Endothelial cell of umbilical vein (primary cell): ENCODE measurements at regions not wholly inside any gene's neighbourhood (a gene's known extent, or its start where the extent isn't known, plus 50 kb on each side); places are given as distances from the start of the nearest gene placed in this dataset.

Source experiments
- BruUV-seq: library from RNA; stranded (reverse); fragments of 400-500 nt; replicated peaks from 2 replicates; lab custom pipeline; 2021; lab: Mats Ljungman, UMichigan
- CTCF ChIA-PET: fragments of 300-600, 350-600 bp; sonication (Branson Sonifier 250); formaldehyde crosslinking; loops from one replicate; lab custom pipeline; 2021; ENCODE audit warnings: antibody characterized with exemption, inconsistent platforms; lab: Charles Lee
- POLR2A ChIA-PET: fragments of 300-600, 350-600 bp; sonication (Branson Sonifier 250); formaldehyde crosslinking; loops from one replicate; lab custom pipeline; 2021; ENCODE audit warnings: antibody characterized with exemption, inconsistent platforms; lab: Charles Lee
- DNase-seq: peaks from one replicate; pipeline ENCODE4 v3.0.0-alpha.2; 2011; ENCODE audit warnings: low read depth, low spot score
- FAIRE-seq: peaks from 2 replicates; lab custom pipeline; 2011; peaks lifted over from hg19 to GRCh38; lab: Jason Lieb, UNC
- H2AFZ ChIP-seq: 2 replicates; pipeline ENCODE4 v1.6.0; 2012; ENCODE audit warnings: low read depth, low read length, control low read depth, inconsistent platforms
- H3K27ac ChIP-seq: 2 replicates; pipeline ENCODE4 v1.5.1; 2011; ENCODE audit warnings: low read depth, mild to moderate bottlenecking, control low read depth, low read length, moderate library complexity; ENCODE audit not compliant: insufficient read depth
- H3K27me3 ChIP-seq, 2 experiments: 2 replicates each; pipeline versions ENCODE4 v1.6.0 to v1.6.1; 2011; ENCODE audit warnings: low read length in 2 of 2, mixed read lengths in 1 of 2; ENCODE audit not compliant: control insufficient read depth in 2 of 2, insufficient read depth in 2 of 2
- H3K36me3 ChIP-seq, 2 experiments: 2 replicates in 1 of 2; 3 replicates in 1 of 2; pipeline ENCODE4 v1.5.1; 2011; ENCODE audit warnings: low read length in 2 of 2, mild to moderate bottlenecking in 1 of 2, moderate library complexity in 1 of 2; ENCODE audit not compliant: control insufficient read depth in 2 of 2, insufficient read depth in 2 of 2; ENCODE audit errors: extremely low read depth in 1 of 2
- H3K4me1 ChIP-seq: 3 replicates; pipeline ENCODE4 v1.5.1; 2011; ENCODE audit warnings: mild to moderate bottlenecking, low read length; ENCODE audit not compliant: control insufficient read depth, insufficient read depth; ENCODE audit errors: extremely low read depth
- H3K4me2 ChIP-seq: 2 replicates; pipeline ENCODE4 v1.6.1; 2011; ENCODE audit warnings: low read length, control low read depth, mixed read lengths; ENCODE audit not compliant: insufficient read depth
- H3K4me3 ChIP-seq, 3 experiments: fragments of 200-600 bp in 1 of 3; sonication (generic), shearing (Covaris generic) in 1 of 3; replicated peaks in 1 of 3; 2 replicates each; pipeline ENCODE4 v1.5.1; 2011 to 2016; ENCODE audit warnings: control low read depth in 3 of 3, low read length in 3 of 3, mild to moderate bottlenecking in 2 of 3, inconsistent platforms in 1 of 3, low read depth in 1 of 3, moderate library complexity in 1 of 3; ENCODE audit not compliant: insufficient read depth in 1 of 3
- H3K79me2 ChIP-seq: 2 replicates; pipeline ENCODE4 v1.6.0; 2012; ENCODE audit warnings: low read length, inconsistent platforms; ENCODE audit not compliant: control insufficient read depth, insufficient read depth
- H3K9ac ChIP-seq: replicated peaks from 2 replicates; pipeline ENCODE3; 2011; ENCODE audit warnings: low read length, control low read depth; ENCODE audit not compliant: insufficient read depth; ENCODE audit errors: extremely low read depth
- H3K9me1 ChIP-seq: replicated peaks from 3 replicates; pipeline ENCODE4 v1.6.0; 2011; ENCODE audit warnings: mild to moderate bottlenecking, low read length; ENCODE audit not compliant: control insufficient read depth, insufficient read depth; ENCODE audit errors: extremely low read depth
- H3K9me3 ChIP-seq: replicated peaks from 2 replicates; pipeline ENCODE4 v1.5.1; 2012; ENCODE audit warnings: low read length, inconsistent platforms; ENCODE audit not compliant: control insufficient read depth, insufficient read depth
- H4K20me1 ChIP-seq: replicated peaks from 2 replicates; pipeline ENCODE3; 2011; ENCODE audit warnings: mild to moderate bottlenecking, low read length; ENCODE audit not compliant: control insufficient read depth, insufficient read depth; ENCODE audit errors: extremely low read depth
- EZH2 ChIP-seq: IDR thresholded peaks from 2 replicates; pipeline ENCODE4 v1.6.1; 2012; ENCODE audit warnings: borderline replicate concordance, low read depth, mild to moderate bottlenecking, moderate library complexity, low read length, inconsistent platforms; ENCODE audit not compliant: severe bottlenecking
- GATA2 ChIP-seq: IDR thresholded peaks from 2 replicates; pipeline ENCODE4 v1.7.0; 2011; ENCODE audit warnings: low read depth, mild to moderate bottlenecking, moderate library complexity, mixed read lengths, low read length; ENCODE audit not compliant: insufficient read length, insufficient read depth
- JUN ChIP-seq: IDR thresholded peaks from 2 replicates; pipeline ENCODE4 v1.6.1; 2011; ENCODE audit warnings: borderline replicate concordance, low read depth; ENCODE audit not compliant: insufficient read length, insufficient read depth
- MYC ChIP-seq: IDR thresholded peaks from one replicate; pipeline ENCODE4 v1.6.1; 2011; ENCODE audit warnings: mild to moderate bottlenecking, low read depth, low read length
- POLR2A ChIP-seq: IDR thresholded peaks from 2 replicates; pipeline ENCODE4 v1.6.1; 2012; ENCODE audit warnings: low read depth, mild to moderate bottlenecking, control low read depth, low read length
- POLR2AphosphoS5 ChIP-seq: IDR thresholded peaks from 2 replicates; pipeline ENCODE4 v1.6.1; 2012; ENCODE audit warnings: low read depth, mild to moderate bottlenecking, control low read depth, low read length, moderate library complexity; ENCODE audit not compliant: insufficient read depth
- dilution Hi-C: fragments of 300-500 bp; cut with MboI; formaldehyde crosslinking; loops from one replicate; pipeline ENCODE4 v1.15.0; 2019; ENCODE audit warnings: low sequenced_read_pairs; ENCODE audit not compliant: extremely low pct_ligation_motif_present
- intact Hi-C: fragments of 100-400 bp; cut with micrococcal nuclease; formaldehyde crosslinking; loops from one replicate; pipeline ENCODE4 v1.10.0; 2022
- TF ChIP-seq, protein P1 (sequence below), 2 donors: IDR thresholded peaks; 1 replicate in 1 of 2; 2 replicates in 1 of 2; pipeline ENCODE4 v1.5.1; 2011; ENCODE audit warnings: low read length in 2 of 2, mild to moderate bottlenecking in 2 of 2, moderate library complexity in 2 of 2, control low read depth in 1 of 2, inconsistent platforms in 1 of 2, low read depth in 1 of 2; ENCODE audit not compliant: insufficient read depth in 1 of 2; ENCODE audit errors: extremely low read depth in 1 of 2

GRCh38 chrX:139077281-139078250, 366.0 kb upstream of the FGF13 start:
- no peaks in the 10 kb centered on the region for H3K9me1 ChIP-seq
- H3K27me3 ChIP-seq = no peaks in the 10 kb centered on the region
- intact Hi-C loops = no loop called here
- H2AFZ ChIP-seq = no peak overlapping the region
- ChIA-PET POLR2A (no interaction called here), CTCF (no interaction called here)
- dilution Hi-C loops = no loop called here
- no peaks in the 10 kb centered on the region for H3K36me3 ChIP-seq
- H3K79me2 ChIP-seq = no peaks in the 10 kb centered on the region
- no TSS peak for BruUV-seq
- H3K4me2 ChIP-seq = no peak overlapping the region
- no peaks in the 10 kb centered on the region for H4K20me1 ChIP-seq
- DNase-seq (no peak), FAIRE-seq (no peak)
- no peak overlapping the region for H3K27ac ChIP-seq
- H3K4me3 ChIP-seq = no peak overlapping the region
- no peak overlapping the region for H3K9ac ChIP-seq
- TF ChIP-seq, protein P1, sequence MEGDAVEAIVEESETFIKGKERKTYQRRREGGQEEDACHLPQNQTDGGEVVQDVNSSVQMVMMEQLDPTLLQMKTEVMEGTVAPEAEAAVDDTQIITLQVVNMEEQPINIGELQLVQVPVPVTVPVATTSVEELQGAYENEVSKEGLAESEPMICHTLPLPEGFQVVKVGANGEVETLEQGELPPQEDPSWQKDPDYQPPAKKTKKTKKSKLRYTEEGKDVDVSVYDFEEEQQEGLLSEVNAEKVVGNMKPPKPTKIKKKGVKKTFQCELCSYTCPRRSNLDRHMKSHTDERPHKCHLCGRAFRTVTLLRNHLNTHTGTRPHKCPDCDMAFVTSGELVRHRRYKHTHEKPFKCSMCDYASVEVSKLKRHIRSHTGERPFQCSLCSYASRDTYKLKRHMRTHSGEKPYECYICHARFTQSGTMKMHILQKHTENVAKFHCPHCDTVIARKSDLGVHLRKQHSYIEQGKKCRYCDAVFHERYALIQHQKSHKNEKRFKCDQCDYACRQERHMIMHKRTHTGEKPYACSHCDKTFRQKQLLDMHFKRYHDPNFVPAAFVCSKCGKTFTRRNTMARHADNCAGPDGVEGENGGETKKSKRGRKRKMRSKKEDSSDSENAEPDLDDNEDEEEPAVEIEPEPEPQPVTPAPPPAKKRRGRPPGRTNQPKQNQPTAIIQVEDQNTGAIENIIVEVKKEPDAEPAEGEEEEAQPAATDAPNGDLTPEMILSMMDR (IDR thresholded peaks at IDR 0.05; ENCODE audit: extremely low read depth in 1 of 2, insufficient read depth in 1 of 2, low read depth in 1 of 2, low read length in 2 of 2) = no peak
- TF ChIP-seq POLR2AphosphoS5 = no peak
- no peak for TF ChIP-seq EZH2
- no peak for TF ChIP-seq GATA2
- no peak for TF ChIP-seq JUN
- no peak for TF ChIP-seq MYC
- no peak for TF ChIP-seq POLR2A
- H3K9me3 ChIP-seq = no peaks in the 10 kb centered on the region
- H3K4me1 ChIP-seq = no peaks in the 10 kb centered on the region
